Endothelial cell (in vitro differentiated cells): ENCODE measurements at regions not wholly inside any gene's neighbourhood (a gene's known extent, or its start where the extent isn't known, plus 50 kb on each side); places are given as distances from the start of the nearest gene placed in this dataset.
"Not testable (repeated sequence)": the region's sequence is repeated elsewhere in the genome, so short reads cannot be mapped to it uniquely, and the experiment has no call there.

Experiments used
- DNase-seq: peaks from one replicate; pipeline ENCODE4 v3.0.0; 2021; ENCODE audit warnings: low spot score
- H3K27ac Mint-ChIP-seq: one replicate; pipeline ENCODE4 v1.8.0; 2021; ENCODE audit warnings: mixed read lengths, inconsistent platforms; ENCODE audit not compliant: unreplicated experiment
- H3K27me3 Mint-ChIP-seq: one replicate; pipeline ENCODE4 v1.8.0; 2021; ENCODE audit warnings: mild to moderate bottlenecking, moderate library complexity, mixed read lengths, inconsistent platforms; ENCODE audit not compliant: unreplicated experiment
- H3K36me3 Mint-ChIP-seq: one replicate; pipeline ENCODE4 v1.8.0; 2021; ENCODE audit warnings: mild to moderate bottlenecking, low read depth, mixed read lengths, inconsistent platforms; ENCODE audit not compliant: unreplicated experiment
- H3K4me1 Mint-ChIP-seq: one replicate; pipeline ENCODE4 v1.8.0; 2021; ENCODE audit warnings: mild to moderate bottlenecking, mixed read lengths, inconsistent platforms; ENCODE audit not compliant: unreplicated experiment
- H3K4me3 Mint-ChIP-seq: one replicate; pipeline ENCODE4 v1.8.0; 2021; ENCODE audit warnings: mild to moderate bottlenecking, mixed read lengths, inconsistent platforms; ENCODE audit not compliant: unreplicated experiment
- H3K9me3 Mint-ChIP-seq: one replicate; pipeline ENCODE4 v1.8.0; 2021; ENCODE audit warnings: mixed read lengths, inconsistent platforms; ENCODE audit not compliant: unreplicated experiment
- CTCF ChIP-seq: fragments of 200-600 bp; sonication (generic); IDR thresholded peaks from one replicate; pipeline ENCODE4 v1.5.0; 2021; ENCODE audit warnings: antibody characterized with exemption; ENCODE audit not compliant: unreplicated experiment

DNA sequence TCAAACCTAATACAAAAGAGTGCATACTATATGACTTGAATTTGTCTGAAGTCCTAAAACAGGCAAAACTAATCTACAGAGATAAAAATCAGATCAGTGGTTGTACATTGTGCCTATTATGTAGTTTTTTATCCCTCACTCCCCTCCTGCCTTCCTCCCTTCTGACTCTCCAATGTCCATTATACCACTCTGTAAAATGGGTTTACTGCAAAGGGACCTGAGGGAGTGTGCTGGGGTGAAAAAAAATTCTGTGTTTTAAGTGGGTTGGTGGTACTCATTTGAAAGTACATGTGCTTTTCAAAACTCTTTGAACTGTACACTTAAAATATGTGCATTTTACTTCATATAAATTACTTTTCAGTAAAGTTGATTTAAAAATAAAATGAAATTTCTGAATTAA, 89.0 kb upstream of the UBE2E3 start:
- Mint-ChIP-seq H3K9me3 (no peaks in the 10 kb centered on the region), H3K27me3 (no peaks in the 10 kb centered on the region), H3K4me3 (no peak overlapping the region), H3K36me3 (no peaks in the 10 kb centered on the region), H3K4me1 (no peaks in the 10 kb centered on the region), H3K27ac (no peak overlapping the region)
- TF ChIP-seq CTCF = no peak
- DNase-seq = no peak

- Mint-ChIP-seq H3K9me3 (no peaks in the 10 kb centered on the region), H3K4me3 (no peak overlapping the region), H3K27me3 (no peaks in the 10 kb centered on the region), H3K27ac (no peak overlapping the region), H3K36me3 (no peaks in the 10 kb centered on the region), H3K4me1 (no peaks in the 10 kb centered on the region)
- DNase-seq = no peak
- no peak for TF ChIP-seq CTCF
Observed at GRCh38 chr2:180890781-180891180, 89.6 kb upstream of the UBE2E3 start.

GRCh38 chr2:180882959-180883358, 97.4 kb upstream of the UBE2E3 start:
- Mint-ChIP-seq H3K9me3 (no peaks in the 10 kb centered on the region), H3K4me1 (no peaks in the 10 kb centered on the region), H3K36me3 (peaks cover 4% of the 10 kb centered on the region), H3K27me3 (peaks cover 3% of the 10 kb centered on the region), H3K4me3 (no peak overlapping the region), H3K27ac (no peak overlapping the region)
- DNase-seq = no peak
- TF ChIP-seq CTCF = no peak

- Mint-ChIP-seq H3K4me3 (no peak overlapping the region), H3K36me3 (no peaks in the 10 kb centered on the region), H3K9me3 (no peaks in the 10 kb centered on the region), H3K27ac (no peak overlapping the region), H3K4me1 (no peaks in the 10 kb centered on the region), H3K27me3 (no peaks in the 10 kb centered on the region)
- TF ChIP-seq CTCF = no peak
- no peak for DNase-seq
Observed at GRCh38 chr2:180876506-180876905, 103.9 kb upstream of the UBE2E3 start.

GRCh38 chr2:180873219-180873618, 107.2 kb upstream of the UBE2E3 start:
- no peak for DNase-seq
- H3K27ac Mint-ChIP-seq = no peak overlapping the region
- H3K4me1 Mint-ChIP-seq = no peaks in the 10 kb centered on the region
- no peaks in the 10 kb centered on the region for H3K36me3 Mint-ChIP-seq
- no peak overlapping the region for H3K4me3 Mint-ChIP-seq
- no peak for TF ChIP-seq CTCF
- no peaks in the 10 kb centered on the region for H3K9me3 Mint-ChIP-seq
- no peaks in the 10 kb centered on the region for H3K27me3 Mint-ChIP-seq

- H3K27ac Mint-ChIP-seq, H3K36me3 Mint-ChIP-seq, DNase-seq, H3K9me3 Mint-ChIP-seq, H3K4me3 Mint-ChIP-seq, H3K27me3 Mint-ChIP-seq, H3K4me1 Mint-ChIP-seq: not testable (repeated sequence)
Observed at GRCh38 chr2:180872781-180873180, 107.6 kb upstream of the UBE2E3 start.
